H9 (cell line): ENCODE measurements at regions not wholly inside any gene's neighbourhood (a gene's known extent, or its start where the extent isn't known, plus 50 kb on each side); places are given as distances from the start of the nearest gene placed in this dataset.

ENCODE experiments used
- DNase-seq: peaks from one replicate; pipeline ENCODE4 v3.0.0-alpha.2; 2017
- H2AFZ ChIP-seq: one replicate; pipeline ENCODE4 v1.6.1; 2013; ENCODE audit warnings: mild to moderate bottlenecking, low read length, control low read depth, moderate library complexity
- H2AK5ac ChIP-seq: 2 replicates; pipeline ENCODE4 v1.6.1; 2013; ENCODE audit warnings: low read length, control low read depth, mixed read lengths; ENCODE audit not compliant: insufficient read length
- H2BK120ac ChIP-seq: one replicate; pipeline ENCODE4 v1.6.1; 2013; ENCODE audit warnings: low read depth, mild to moderate bottlenecking, low read length, control low read depth, inconsistent platforms; ENCODE audit not compliant: poor library complexity, severe bottlenecking
- H2BK12ac ChIP-seq: 2 replicates; pipeline ENCODE4 v1.6.1; 2013; ENCODE audit warnings: low read length, control low read depth, mixed read lengths, low read depth; ENCODE audit not compliant: insufficient read length
- H2BK15ac ChIP-seq: 2 replicates; pipeline ENCODE4 v1.6.1; 2013; ENCODE audit warnings: low read depth, low read length, control low read depth
- H2BK20ac ChIP-seq: one replicate; pipeline ENCODE4 v1.6.1; 2013; ENCODE audit warnings: low read depth, mild to moderate bottlenecking, low read length, control low read depth, inconsistent platforms; ENCODE audit not compliant: poor library complexity, severe bottlenecking
- H2BK5ac ChIP-seq: 2 replicates; pipeline ENCODE4 v1.6.1; 2013; ENCODE audit warnings: low read length, control low read depth, mixed read lengths; ENCODE audit not compliant: insufficient read length
- H3K14ac ChIP-seq: 2 replicates; pipeline ENCODE4 v1.6.1; 2013; ENCODE audit warnings: low read length, control low read depth; ENCODE audit not compliant: insufficient read depth
- H3K18ac ChIP-seq: 2 replicates; pipeline ENCODE4 v1.6.1; 2013; ENCODE audit warnings: low read depth, mild to moderate bottlenecking, mixed read lengths, low read length, control low read depth; ENCODE audit not compliant: insufficient read length
- H3K23ac ChIP-seq: 2 replicates; pipeline ENCODE4 v1.6.1; 2013; ENCODE audit warnings: low read length, control low read depth, mixed read lengths, low read depth; ENCODE audit not compliant: insufficient read length
- H3K23me2 ChIP-seq: 2 replicates; pipeline ENCODE4 v1.6.1; 2013; ENCODE audit warnings: low read depth, mild to moderate bottlenecking, mixed read lengths, low read length, control low read depth; ENCODE audit not compliant: insufficient read length, poor library complexity, severe bottlenecking
- H3K27ac ChIP-seq: 2 replicates; pipeline ENCODE4 v1.5.1; 2013; ENCODE audit warnings: low read length, control low read depth, mixed read lengths, low read depth; ENCODE audit not compliant: insufficient read length
- H3K27me3 ChIP-seq: 2 replicates; pipeline ENCODE4 v1.6.1; 2013; ENCODE audit warnings: low read length, control low read depth, inconsistent platforms; ENCODE audit not compliant: insufficient read depth
- H3K4ac ChIP-seq: 2 replicates; pipeline ENCODE4 v1.6.1; 2013; ENCODE audit warnings: low read depth, mild to moderate bottlenecking, control low read depth, inconsistent platforms, low read length, moderate library complexity
- H3K4me1 ChIP-seq: 2 replicates; pipeline ENCODE4 v1.6.1; 2013; ENCODE audit warnings: low read length, control low read depth, inconsistent platforms; ENCODE audit not compliant: insufficient read depth
- H3K4me2 ChIP-seq: 2 replicates; pipeline ENCODE4 v1.6.1; 2013; ENCODE audit warnings: low read length, control low read depth, mixed read lengths; ENCODE audit not compliant: insufficient read length, insufficient read depth
- H3K56ac ChIP-seq: 2 replicates; pipeline ENCODE4 v1.6.1; 2013; ENCODE audit warnings: low read depth, mild to moderate bottlenecking, mixed read lengths, low read length, control low read depth; ENCODE audit not compliant: insufficient read length
- H3K79me1 ChIP-seq: 2 replicates; pipeline ENCODE4 v1.6.1; 2013; ENCODE audit warnings: low read depth, mild to moderate bottlenecking, moderate library complexity, low read length, control low read depth, inconsistent platforms; ENCODE audit not compliant: insufficient read depth, poor library complexity, severe bottlenecking
- H3K79me2 ChIP-seq: 2 replicates; pipeline ENCODE4 v1.6.1; 2013; ENCODE audit warnings: low read length, control low read depth, inconsistent platforms; ENCODE audit not compliant: insufficient read depth
- H3K9ac ChIP-seq: 2 replicates; pipeline ENCODE4 v1.6.1; 2013; ENCODE audit warnings: low read length, control low read depth, mixed read lengths; ENCODE audit not compliant: insufficient read length; ENCODE audit errors: extremely low read depth
- H3K9me3 ChIP-seq: one replicate; pipeline ENCODE4 v1.6.1; 2013; ENCODE audit warnings: low read depth, low read length, inconsistent platforms; ENCODE audit not compliant: control insufficient read depth
- H3T11ph ChIP-seq: one replicate; pipeline ENCODE4 v1.6.1; 2013; ENCODE audit warnings: mild to moderate bottlenecking, low read length, control low read depth, inconsistent platforms
- H4K20me1 ChIP-seq: one replicate; pipeline ENCODE4 v1.6.1; 2013; ENCODE audit not compliant: control insufficient read depth, insufficient read length, insufficient read depth
- H4K5ac ChIP-seq: 2 replicates; pipeline ENCODE4 v1.6.1; 2013; ENCODE audit warnings: low read depth, mild to moderate bottlenecking, mixed read lengths, low read length, control low read depth; ENCODE audit not compliant: insufficient read length
- H4K8ac ChIP-seq: replicated peaks from 2 replicates; pipeline ENCODE4 v1.6.1; 2013; ENCODE audit warnings: low read length, control low read depth, mixed read lengths, low read depth; ENCODE audit not compliant: insufficient read length
- H4K91ac ChIP-seq: 2 replicates; pipeline ENCODE4 v1.6.1; 2013; ENCODE audit warnings: low read depth, mild to moderate bottlenecking, moderate library complexity, mixed read lengths, low read length, control low read depth; ENCODE audit not compliant: insufficient read length
- H3K27ac Mint-ChIP-seq, 3 experiments: 2 replicates in 2 of 3; 3 replicates in 1 of 3; pipeline ENCODE4 v1.8.0; 2020 to 2021; ENCODE audit warnings: mixed read lengths in 3 of 3, mild to moderate bottlenecking in 1 of 3, moderate library complexity in 1 of 3
- H3K27me3 Mint-ChIP-seq: 2 replicates; pipeline ENCODE4 v1.8.0; 2021; ENCODE audit warnings: low read depth, mild to moderate bottlenecking, moderate library complexity, mixed read lengths
- H3K36me3 Mint-ChIP-seq, 3 experiments: 2 replicates in 2 of 3; 3 replicates in 1 of 3; pipeline ENCODE4 v1.8.0; 2020 to 2021; ENCODE audit warnings: low read depth in 3 of 3, mixed read lengths in 3 of 3; ENCODE audit not compliant: insufficient read depth in 1 of 3
- H3K4me1 Mint-ChIP-seq, 2 experiments: 2 replicates each; pipeline ENCODE4 v1.8.0; 2020; ENCODE audit warnings: mixed read lengths in 2 of 2
- H3K4me3 Mint-ChIP-seq, 2 experiments: 2 replicates in 1 of 2; 3 replicates in 1 of 2; pipeline ENCODE4 v1.8.0; 2020 to 2021; ENCODE audit warnings: mild to moderate bottlenecking in 2 of 2, mixed read lengths in 2 of 2, moderate library complexity in 1 of 2
- H3K9me3 Mint-ChIP-seq, 2 experiments: 2 replicates in 1 of 2; 3 replicates in 1 of 2; pipeline ENCODE4 v1.8.0; 2020; ENCODE audit warnings: mild to moderate bottlenecking in 2 of 2, mixed read lengths in 2 of 2, moderate library complexity in 1 of 2
- CTCF ChIP-seq: fragments of 200-600 bp; sonication (generic); conservative IDR thresholded peaks from 3 replicates; pipeline ENCODE4 v1.8.0; 2021; ENCODE audit warnings: antibody characterized with exemption, mild to moderate bottlenecking
- WGBS: extraction: QIAGEN DNeasy Blood & Tissue Kit; methylation state at CpG from one replicate; pipeline ENCODE4 v1.1.7; 2013; ENCODE audit warnings: missing lambda C conversion rate, low lambda C conversion rate, mixed read lengths; ENCODE audit not compliant: insufficient read length; ENCODE audit errors: extremely low coverage; 5-methylcytosine and 5-hydroxymethylcytosine counted together

GRCh38 chr2:240377366-240377765 lies 58.1 kb upstream of the GPC1 start:
- H3K4ac ChIP-seq = no peak overlapping the region
- peaks cover 0 to 2% of the 10 kb centered on the region in 2 experiments; a peak in 2 of 5 replicates for H3K9me3 Mint-ChIP-seq
- H2BK5ac ChIP-seq = no peak overlapping the region
- no peaks in the 10 kb centered on the region for H3K4me1 ChIP-seq
- no peak overlapping the region for H3K4me3 Mint-ChIP-seq
- H4K8ac ChIP-seq = no peak overlapping the region
- H3T11ph ChIP-seq = no peak overlapping the region
- WGBS = no CpG with 5 or more reads among the region's 10 CpGs
- no peak overlapping the region for H2BK12ac ChIP-seq
- no peak overlapping the region for H2BK120ac ChIP-seq
- H2BK15ac ChIP-seq = no peak overlapping the region
- no peaks in the 10 kb centered on the region for H3K79me2 ChIP-seq
- H3K27ac ChIP-seq = no peak overlapping the region
- no peak for TF ChIP-seq CTCF
- H3K27me3 Mint-ChIP-seq = peaks cover 13% of the 10 kb centered on the region
- H3K4me2 ChIP-seq = no peak overlapping the region
- no peak overlapping the region for H3K23ac ChIP-seq
- no peaks in the 10 kb centered on the region for H3K79me1 ChIP-seq
- H3K9ac ChIP-seq = no peak overlapping the region
- no peak overlapping the region for H3K18ac ChIP-seq
- H3K9me3 ChIP-seq = no peaks in the 10 kb centered on the region
- no peaks in the 10 kb centered on the region for H4K20me1 ChIP-seq
- no peak for DNase-seq
- no peak overlapping the region for H2BK20ac ChIP-seq
- no peak overlapping the region for H4K91ac ChIP-seq
- H2AFZ ChIP-seq = no peak overlapping the region
- H3K56ac ChIP-seq = no peak overlapping the region
- no peak overlapping the region for H3K14ac ChIP-seq
- H3K27me3 ChIP-seq = no peaks in the 10 kb centered on the region
- H3K36me3 Mint-ChIP-seq = no peaks in the 10 kb centered on the region
- H4K5ac ChIP-seq = no peak overlapping the region
- peaks cover 0 to 2% of the 10 kb centered on the region in 2 experiments; a peak in 1 of 4 replicates for H3K4me1 Mint-ChIP-seq
- no peaks in the 10 kb centered on the region for H3K23me2 ChIP-seq
- H2AK5ac ChIP-seq = no peak overlapping the region
- H3K27ac Mint-ChIP-seq = no peak overlapping the region
